ENCODE measurements at regions not wholly inside any gene's neighbourhood (a gene's known extent, or its start where the extent isn't known, plus 50 kb on each side); places are given as distances from the start of the nearest gene placed in this dataset.
A peak's percentile ranks its signal among the peaks of the same experiment; 100 is the strongest.

- DNase-seq (peak; percentile 4 to 14), FAIRE-seq (no peak)
- Histone ChIP-seq H3K27ac (ENCODE audit: low read depth in 1 of 3, low read length in 2 of 3) (no peak overlapping the region), H3K4me3 (ENCODE audit: low read depth in 1 of 3, low read length in 3 of 3) (no peak overlapping the region), H3K9me3 (ENCODE audit: control insufficient read depth in 2 of 2, insufficient read depth in 1 of 2, low read depth in 1 of 2, low read length in 1 of 2) (no peaks in the 10 kb centered on the region), H3K27me3 (ENCODE audit: control insufficient read depth in 3 of 3, insufficient read depth in 3 of 3, low read length in 3 of 3) (no peaks in the 10 kb centered on the region), H3K4me1 (ENCODE audit: control insufficient read depth in 3 of 3, insufficient read depth in 2 of 3, low read depth in 1 of 3, low read length in 2 of 3) (no peaks in the 10 kb centered on the region), H3K36me3 (ENCODE audit: control insufficient read depth in 3 of 3, insufficient read depth in 2 of 3, low read depth in 1 of 3, low read length in 3 of 3) (no peaks in the 10 kb centered on the region)
- WGBS, 3 donors = 38 to 56% (median 47%) methylated on average over 7 of the region's 7 CpGs
Measured at GRCh38 chr20:24289737-24290481, 179.5 kb upstream of the SYNDIG1 start.

GRCh38 chr20:24283186-24283585, 186.2 kb upstream of the SYNDIG1 start:
- Histone ChIP-seq H3K4me1 (ENCODE audit: control insufficient read depth in 3 of 3, insufficient read depth in 2 of 3, low read depth in 1 of 3, low read length in 2 of 3) (no peaks in the 10 kb centered on the region), H3K36me3 (ENCODE audit: control insufficient read depth in 3 of 3, insufficient read depth in 2 of 3, low read depth in 1 of 3, low read length in 3 of 3) (no peaks in the 10 kb centered on the region), H3K27ac (ENCODE audit: low read depth in 1 of 3, low read length in 2 of 3) (no peak overlapping the region), H3K4me3 (ENCODE audit: low read depth in 1 of 3, low read length in 3 of 3) (no peak overlapping the region), H3K9me3 (ENCODE audit: control insufficient read depth in 2 of 2, insufficient read depth in 1 of 2, low read depth in 1 of 2, low read length in 1 of 2) (no peaks in the 10 kb centered on the region), H3K27me3 (ENCODE audit: control insufficient read depth in 3 of 3, insufficient read depth in 3 of 3, low read length in 3 of 3) (no peaks in the 10 kb centered on the region)
- DNase-seq (no peak), FAIRE-seq (no peak)
- 81 to 87% (median 86%) methylated on average over 5 of the region's 5 CpGs for WGBS, 3 donors

- no peaks in the 10 kb centered on the region for H3K4me1 ChIP-seq (ENCODE audit: control insufficient read depth in 3 of 3, insufficient read depth in 2 of 3, low read depth in 1 of 3, low read length in 2 of 3)
- DNase-seq = no peak
- H3K27ac ChIP-seq (ENCODE audit: low read depth in 1 of 3, low read length in 2 of 3) = no peak overlapping the region
- 77 to 86% (median 86%) methylated on average over 9 of the region's 9 CpGs for WGBS, 3 donors
- FAIRE-seq = no peak
- no peak overlapping the region for H3K4me3 ChIP-seq (ENCODE audit: low read depth in 1 of 3, low read length in 3 of 3)
- peaks cover 0 to 4% of the 10 kb centered on the region in 2 donors for H3K9me3 ChIP-seq (ENCODE audit: control insufficient read depth in 2 of 2, insufficient read depth in 1 of 2, low read depth in 1 of 2, low read length in 1 of 2)
- no peaks in the 10 kb centered on the region for H3K36me3 ChIP-seq (ENCODE audit: control insufficient read depth in 3 of 3, insufficient read depth in 2 of 3, low read depth in 1 of 3, low read length in 3 of 3)
- no peaks in the 10 kb centered on the region for H3K27me3 ChIP-seq (ENCODE audit: control insufficient read depth in 3 of 3, insufficient read depth in 3 of 3, low read length in 3 of 3)
Measured at GRCh38 chr20:24277196-24277595, 192.2 kb upstream of the SYNDIG1 start.

DNA sequence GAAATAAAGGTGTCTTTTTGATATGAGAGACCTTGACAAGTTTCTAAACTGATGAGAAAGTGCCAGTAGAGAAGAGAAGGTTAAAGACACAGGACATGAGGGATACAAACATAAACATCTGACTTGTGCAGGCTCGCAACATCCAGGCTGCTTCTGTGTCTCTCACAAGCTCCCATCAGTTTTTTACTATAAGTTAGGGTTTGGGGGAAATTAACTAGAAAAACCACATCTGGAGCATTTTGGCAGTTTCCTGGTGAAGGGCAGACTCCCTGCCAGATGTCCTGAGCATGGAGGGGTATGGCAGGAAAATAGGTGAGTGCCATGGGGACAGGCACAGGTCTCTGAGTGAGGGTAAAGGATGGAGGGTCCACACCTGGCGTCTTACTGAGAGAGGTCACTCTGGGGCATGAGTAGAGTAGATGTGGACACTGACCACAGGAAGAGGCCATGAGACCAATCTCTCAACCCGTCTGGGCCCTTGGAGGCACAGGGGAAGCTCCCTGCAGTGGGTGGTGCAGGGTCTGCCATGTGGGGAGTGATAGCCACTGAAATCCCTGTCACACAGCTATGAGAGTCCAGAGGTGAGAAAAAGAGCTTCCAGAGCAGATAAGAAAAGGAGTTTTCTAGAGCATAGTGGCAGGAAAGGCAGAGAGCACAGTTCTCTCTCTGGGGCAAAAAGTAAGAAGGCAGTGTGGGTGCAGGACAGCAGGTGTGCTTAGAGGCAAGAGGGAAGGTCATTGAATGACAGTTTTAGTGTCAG, 193.3 kb upstream of the SYNDIG1 start:
- peaks cover 0 to 4% of the 10 kb centered on the region in 2 donors for H3K9me3 ChIP-seq (ENCODE audit: control insufficient read depth in 2 of 2, insufficient read depth in 1 of 2, low read depth in 1 of 2, low read length in 1 of 2)
- DNase-seq (peak in 1 of 2 donors; percentile 10), FAIRE-seq (no peak)
- no peaks in the 10 kb centered on the region for H3K27me3 ChIP-seq (ENCODE audit: control insufficient read depth in 3 of 3, insufficient read depth in 3 of 3, low read length in 3 of 3)
- H3K36me3 ChIP-seq (ENCODE audit: control insufficient read depth in 3 of 3, insufficient read depth in 2 of 3, low read depth in 1 of 3, low read length in 3 of 3) = no peaks in the 10 kb centered on the region
- no peak overlapping the region for H3K27ac ChIP-seq (ENCODE audit: low read depth in 1 of 3, low read length in 2 of 3)
- no peaks in the 10 kb centered on the region for H3K4me1 ChIP-seq (ENCODE audit: control insufficient read depth in 3 of 3, insufficient read depth in 2 of 3, low read depth in 1 of 3, low read length in 2 of 3)
- 54 to 62% (median 61%) methylated on average over 3 of the region's 3 CpGs for WGBS, 3 donors
- H3K4me3 ChIP-seq (ENCODE audit: low read depth in 1 of 3, low read length in 3 of 3) = no peak overlapping the region

DNA sequence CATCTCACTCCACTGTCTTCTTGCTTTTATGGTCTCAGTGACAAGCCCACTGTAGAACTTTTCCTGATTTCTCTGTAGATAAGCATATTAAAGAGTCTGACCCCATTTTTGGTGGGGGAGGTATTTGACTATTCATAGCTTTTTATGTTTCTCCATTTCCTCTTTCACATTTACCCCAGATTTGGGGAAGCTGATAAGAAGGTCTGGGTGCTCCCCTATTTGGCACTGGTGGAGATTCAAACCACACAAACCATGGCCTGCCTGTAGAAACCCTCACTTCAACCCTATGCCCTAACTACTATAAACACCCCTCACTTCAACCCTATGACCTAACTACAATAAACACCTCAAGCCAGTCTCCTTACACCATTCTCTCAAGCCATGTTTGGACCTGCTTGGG, 196.2 kb upstream of the SYNDIG1 start:
- Histone ChIP-seq H3K9me3 (ENCODE audit: control insufficient read depth in 2 of 2, insufficient read depth in 1 of 2, low read depth in 1 of 2, low read length in 1 of 2) (peaks cover 0 to 4% of the 10 kb centered on the region in 2 donors), H3K4me1 (ENCODE audit: control insufficient read depth in 3 of 3, insufficient read depth in 2 of 3, low read depth in 1 of 3, low read length in 2 of 3) (no peaks in the 10 kb centered on the region), H3K4me3 (ENCODE audit: low read depth in 1 of 3, low read length in 3 of 3) (no peak overlapping the region), H3K27ac (ENCODE audit: low read depth in 1 of 3, low read length in 2 of 3) (no peak overlapping the region), H3K27me3 (ENCODE audit: control insufficient read depth in 3 of 3, insufficient read depth in 3 of 3, low read length in 3 of 3) (no peaks in the 10 kb centered on the region), H3K36me3 (ENCODE audit: control insufficient read depth in 3 of 3, insufficient read depth in 2 of 3, low read depth in 1 of 3, low read length in 3 of 3) (no peaks in the 10 kb centered on the region)
- DNase-seq (no peak), FAIRE-seq (no peak)

DNA sequence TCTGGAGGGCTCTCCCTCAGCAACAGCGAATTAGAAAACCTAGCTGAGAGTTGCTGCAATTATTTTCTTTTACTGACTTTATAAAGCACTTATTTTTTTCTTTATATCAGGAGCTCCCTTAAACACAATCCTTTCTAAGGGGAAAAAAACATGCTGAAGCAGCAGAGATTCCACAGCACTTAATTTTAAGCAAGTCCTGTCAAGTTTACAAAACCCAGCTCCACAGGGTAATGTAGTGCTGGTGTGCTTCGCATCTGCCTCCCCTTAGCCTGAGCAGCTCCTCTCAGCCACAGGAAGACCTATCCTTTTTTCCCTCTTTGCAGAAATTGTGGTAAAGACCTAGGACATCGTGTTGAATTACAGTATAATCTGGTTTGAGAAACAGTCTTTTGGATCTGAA, 208.1 kb upstream of the SYNDIG1 start:
- Histone ChIP-seq H3K9me3 (ENCODE audit: control insufficient read depth in 2 of 2, insufficient read depth in 1 of 2, low read depth in 1 of 2, low read length in 1 of 2) (peaks cover 0 to 7% of the 10 kb centered on the region in 2 donors), H3K4me1 (ENCODE audit: control insufficient read depth in 3 of 3, insufficient read depth in 2 of 3, low read depth in 1 of 3, low read length in 2 of 3) (no peaks in the 10 kb centered on the region), H3K4me3 (ENCODE audit: low read depth in 1 of 3, low read length in 3 of 3) (no peak overlapping the region), H3K27me3 (ENCODE audit: control insufficient read depth in 3 of 3, insufficient read depth in 3 of 3, low read length in 3 of 3) (no peaks in the 10 kb centered on the region), H3K27ac (ENCODE audit: low read depth in 1 of 3, low read length in 2 of 3) (no peak overlapping the region), H3K36me3 (ENCODE audit: control insufficient read depth in 3 of 3, insufficient read depth in 2 of 3, low read depth in 1 of 3, low read length in 3 of 3) (no peaks in the 10 kb centered on the region)
- FAIRE-seq (no peak), DNase-seq (no peak)
- 58 to 73% (median 65%) methylated on average over 3 of the region's 3 CpGs for WGBS, 3 donors

DNA sequence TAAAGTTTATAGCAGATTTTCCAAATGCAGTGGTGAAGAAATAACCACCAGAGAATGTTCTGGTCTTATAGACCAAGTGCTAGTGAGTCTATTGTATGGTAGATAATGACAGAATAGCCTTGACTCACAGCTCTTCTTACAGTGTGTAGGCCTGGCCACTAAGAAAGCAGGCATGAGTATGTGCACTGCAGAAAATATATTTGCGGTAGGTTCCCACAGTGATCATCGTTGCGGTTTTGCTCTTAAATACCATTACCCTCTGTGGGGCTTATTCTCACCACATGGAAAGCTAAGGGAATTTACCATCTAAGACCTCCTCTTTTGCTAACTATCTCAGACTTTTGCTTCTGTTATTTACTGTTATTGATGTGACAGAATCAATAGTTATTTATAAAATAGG, 212.3 kb upstream of the SYNDIG1 start:
- H3K36me3 ChIP-seq (ENCODE audit: control insufficient read depth in 3 of 3, insufficient read depth in 2 of 3, low read depth in 1 of 3, low read length in 3 of 3) = no peaks in the 10 kb centered on the region
- H3K9me3 ChIP-seq (ENCODE audit: control insufficient read depth in 2 of 2, insufficient read depth in 1 of 2, low read depth in 1 of 2, low read length in 1 of 2) = peaks cover 0 to 7% of the 10 kb centered on the region in 2 donors
- H3K4me3 ChIP-seq (ENCODE audit: low read depth in 1 of 3, low read length in 3 of 3) = no peak overlapping the region
- H3K4me1 ChIP-seq (ENCODE audit: control insufficient read depth in 3 of 3, insufficient read depth in 2 of 3, low read depth in 1 of 3, low read length in 2 of 3) = no peaks in the 10 kb centered on the region
- 94 to 100% (median 96%) methylated on average over 3 of the region's 3 CpGs for WGBS, 3 donors
- DNase-seq (no peak), FAIRE-seq (no peak)
- H3K27me3 ChIP-seq (ENCODE audit: control insufficient read depth in 3 of 3, insufficient read depth in 3 of 3, low read length in 3 of 3) = no peaks in the 10 kb centered on the region
- H3K27ac ChIP-seq (ENCODE audit: low read depth in 1 of 3, low read length in 2 of 3) = no peak overlapping the region

- H3K27ac ChIP-seq (ENCODE audit: low read depth in 1 of 3, low read length in 2 of 3) = no peak overlapping the region
- no peak overlapping the region for H3K4me3 ChIP-seq (ENCODE audit: low read depth in 1 of 3, low read length in 3 of 3)
- H3K36me3 ChIP-seq (ENCODE audit: control insufficient read depth in 3 of 3, insufficient read depth in 2 of 3, low read depth in 1 of 3, low read length in 3 of 3) = no peaks in the 10 kb centered on the region
- 87 to 88% (median 87%) methylated on average over 9 of the region's 9 CpGs for WGBS, 3 donors
- no peaks in the 10 kb centered on the region for H3K27me3 ChIP-seq (ENCODE audit: control insufficient read depth in 3 of 3, insufficient read depth in 3 of 3, low read length in 3 of 3)
- FAIRE-seq (no peak), DNase-seq (no peak)
- no peaks in the 10 kb centered on the region for H3K4me1 ChIP-seq (ENCODE audit: control insufficient read depth in 3 of 3, insufficient read depth in 2 of 3, low read depth in 1 of 3, low read length in 2 of 3)
- H3K9me3 ChIP-seq (ENCODE audit: control insufficient read depth in 2 of 2, insufficient read depth in 1 of 2, low read depth in 1 of 2, low read length in 1 of 2) = peaks cover 0 to 7% of the 10 kb centered on the region in 2 donors
Measured at GRCh38 chr20:24256307-24256706, 213.1 kb upstream of the SYNDIG1 start.
